Suprapubic skin (tissue), 4 donors: ENCODE measurements at regions not wholly inside any gene's neighbourhood (a gene's known extent, or its start where the extent isn't known, plus 50 kb on each side); places are given as distances from the start of the nearest gene placed in this dataset.

Source experiments
- POLR2A ChIP-seq, 2 donors: fragments of 450-650 bp; IDR thresholded peaks; one replicate each; pipeline ENCODE4 v1.6.1; 2017; ENCODE audit warnings: antibody characterized with exemption in 2 of 2, mild to moderate bottlenecking in 2 of 2, moderate library complexity in 2 of 2
- POLR2AphosphoS5 ChIP-seq, 3 donors: sonication (generic); formaldehyde crosslinking; IDR thresholded peaks; one replicate each; pipeline ENCODE4 v1.6.1; 2017; ENCODE audit warnings: antibody characterized with exemption in 3 of 3
- TF ChIP-seq, protein P1 (sequence below), 2 donors: fragments of 200-600 bp in 1 of 2; fragments of 450-650 bp in 1 of 2; sonication (generic) in 1 of 2; IDR thresholded peaks; one replicate each; pipeline ENCODE4 v1.5.1; 2016 to 2019; ENCODE audit warnings: antibody characterized with exemption in 2 of 2, mild to moderate bottlenecking in 1 of 2, moderate library complexity in 1 of 2

DNA sequence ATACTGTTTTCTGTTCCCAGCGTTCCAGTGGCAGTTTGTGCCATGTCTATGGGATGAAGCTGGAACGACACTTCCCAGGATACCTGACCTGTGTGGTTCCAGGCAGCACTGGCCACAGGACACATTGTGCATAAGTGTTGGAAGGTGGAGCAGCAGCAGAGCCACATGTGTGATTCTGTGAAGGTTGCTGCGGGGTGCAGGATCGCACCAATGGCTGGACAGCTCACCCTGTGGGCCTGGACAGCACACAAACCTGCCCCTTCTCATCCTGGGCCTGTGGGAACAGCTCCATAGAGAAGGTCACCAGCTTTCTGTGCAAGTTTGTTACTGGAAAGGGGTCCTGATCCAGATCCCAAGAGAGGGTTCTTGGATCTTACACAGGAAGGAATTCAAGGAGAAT, 252.2 kb upstream of the RAB6C start:
- TF ChIP-seq POLR2A (IDR thresholded peaks at IDR 0.05): no peak
- TF ChIP-seq, protein P1, sequence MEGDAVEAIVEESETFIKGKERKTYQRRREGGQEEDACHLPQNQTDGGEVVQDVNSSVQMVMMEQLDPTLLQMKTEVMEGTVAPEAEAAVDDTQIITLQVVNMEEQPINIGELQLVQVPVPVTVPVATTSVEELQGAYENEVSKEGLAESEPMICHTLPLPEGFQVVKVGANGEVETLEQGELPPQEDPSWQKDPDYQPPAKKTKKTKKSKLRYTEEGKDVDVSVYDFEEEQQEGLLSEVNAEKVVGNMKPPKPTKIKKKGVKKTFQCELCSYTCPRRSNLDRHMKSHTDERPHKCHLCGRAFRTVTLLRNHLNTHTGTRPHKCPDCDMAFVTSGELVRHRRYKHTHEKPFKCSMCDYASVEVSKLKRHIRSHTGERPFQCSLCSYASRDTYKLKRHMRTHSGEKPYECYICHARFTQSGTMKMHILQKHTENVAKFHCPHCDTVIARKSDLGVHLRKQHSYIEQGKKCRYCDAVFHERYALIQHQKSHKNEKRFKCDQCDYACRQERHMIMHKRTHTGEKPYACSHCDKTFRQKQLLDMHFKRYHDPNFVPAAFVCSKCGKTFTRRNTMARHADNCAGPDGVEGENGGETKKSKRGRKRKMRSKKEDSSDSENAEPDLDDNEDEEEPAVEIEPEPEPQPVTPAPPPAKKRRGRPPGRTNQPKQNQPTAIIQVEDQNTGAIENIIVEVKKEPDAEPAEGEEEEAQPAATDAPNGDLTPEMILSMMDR (IDR thresholded peaks at IDR 0.05): no peak
- TF ChIP-seq POLR2AphosphoS5 (IDR thresholded peaks at IDR 0.05): no peak
